HCT116 (cell line): ENCODE measurements at regions not wholly inside any gene's neighbourhood (a gene's known extent, or its start where the extent isn't known, plus 50 kb on each side); places are given as distances from the start of the nearest gene placed in this dataset.

Experiments
- ATAC-seq: fragments of 200-7000 bp; cut with Tn5 transposase; 2 replicates; pipeline ENCODE4 v1.9.1; 2020; ENCODE audit warnings: mild to moderate bottlenecking, moderate library complexity
- BruUV-seq: library from RNA; stranded (reverse); fragments of 400-500 nt; replicated peaks from 2 replicates; lab custom pipeline; 2021; lab: Mats Ljungman, UMichigan
- CTCF ChIA-PET: fragments of 300-600 bp; sonication (Branson Sonifier 250); formaldehyde crosslinking; loops from one replicate; lab custom pipeline; 2021; ENCODE audit warnings: antibody characterized with exemption; lab: Charles Lee
- POLR2A ChIA-PET: fragments of 300-600, 350-600 bp; sonication (Branson Sonifier 250); formaldehyde crosslinking; loops from one replicate; lab custom pipeline; 2021; ENCODE audit warnings: antibody characterized with exemption; lab: Charles Lee
- RAD21 ChIA-PET, 2 experiments: fragments of 300-600 bp; sonication (Branson Sonifier 250); formaldehyde crosslinking; loops; one replicate each; lab custom pipeline; 2023; ENCODE audit warnings: low total read pairs in 2 of 2; ENCODE audit not compliant: uncharacterized antibody in 2 of 2, unreplicated experiment in 2 of 2, low non-redundant PET in 1 of 2; lab: Charles Lee
- DNase-seq: peaks from one replicate; pipeline ENCODE4 v3.0.0-alpha.2; 2010; ENCODE audit warnings: low read depth, low spot score
- H2AFZ ChIP-seq: fragments of 200-600 bp; shearing (Covaris generic), sonication (generic); 2 replicates; pipeline ENCODE4 v1.6.1; 2017; ENCODE audit warnings: low read depth, mixed run types, mixed read lengths, antibody characterized with exemption, low read length; ENCODE audit not compliant: poor library complexity, severe bottlenecking
- H3K27ac ChIP-seq: 2 replicates; pipeline ENCODE4 v1.5.1; 2012; ENCODE audit warnings: low read depth, low read length
- H3K27me3 ChIP-seq: fragments of 200-600 bp; sonication (generic); 2 replicates; pipeline ENCODE4 v1.6.1; 2016; ENCODE audit warnings: mixed run types, low read length, mixed read lengths; ENCODE audit not compliant: insufficient read depth
- H3K36me3 ChIP-seq, 2 experiments: fragments of 200-500 bp in 1 of 2; fragments of 200-600 bp in 1 of 2; sonication (Bioruptor generic) in 1 of 2; sonication (generic) in 1 of 2; 2 replicates each; pipeline versions ENCODE4 v1.5.1 to v1.6.1; 2014 to 2016; ENCODE audit warnings: low read length in 2 of 2, inconsistent platforms in 1 of 2, mixed read lengths in 1 of 2, mixed run types in 1 of 2; ENCODE audit not compliant: insufficient read depth in 2 of 2, control insufficient read depth in 1 of 2
- H3K4me1 ChIP-seq, 2 experiments: fragments of 200-600 bp in 1 of 2; sonication (generic) in 1 of 2; 2 replicates each; pipeline versions ENCODE4 v1.5.1 to v1.6.1; 2012 to 2017; ENCODE audit warnings: low read length in 2 of 2, inconsistent platforms in 1 of 2, mild to moderate bottlenecking in 1 of 2, mixed read lengths in 1 of 2, mixed run types in 1 of 2, moderate library complexity in 1 of 2; ENCODE audit not compliant: insufficient read depth in 2 of 2, control insufficient read depth in 1 of 2
- H3K4me2 ChIP-seq: fragments of 200-600 bp; sonication (generic); 2 replicates; pipeline ENCODE4 v1.6.1; 2017; ENCODE audit warnings: mixed run types, low read length, mixed read lengths
- H3K4me3 ChIP-seq, 2 experiments: fragments of 200-600 bp in 1 of 2; sonication (generic) in 1 of 2; replicated peaks in 1 of 2; 2 replicates each; pipeline ENCODE4 v1.5.1; 2011 to 2016; ENCODE audit warnings: low read length in 2 of 2, control low read depth in 1 of 2, low read depth in 1 of 2, mild to moderate bottlenecking in 1 of 2, mixed read lengths in 1 of 2, mixed run types in 1 of 2
- H3K79me2 ChIP-seq: fragments of 200-600 bp; sonication (generic); 2 replicates; pipeline ENCODE4 v1.6.1; 2017; ENCODE audit warnings: mild to moderate bottlenecking, mixed run types, low read length, moderate library complexity, mixed read lengths; ENCODE audit not compliant: insufficient read depth
- H3K9ac ChIP-seq: fragments of 200-600 bp; sonication (generic); 2 replicates; pipeline ENCODE4 v1.6.1; 2016; ENCODE audit warnings: low read length, mixed read lengths
- H3K9me2 ChIP-seq: fragments of 200-600 bp; sonication (generic), shearing (Covaris generic); 2 replicates; pipeline ENCODE4 v1.6.1; 2017; ENCODE audit warnings: mixed run types, mild to moderate bottlenecking, moderate library complexity; ENCODE audit not compliant: insufficient read depth
- H3K9me3 ChIP-seq, 2 experiments: fragments of 200-500 bp in 1 of 2; fragments of 200-600 bp in 1 of 2; sonication (Bioruptor generic) in 1 of 2; sonication (generic) in 1 of 2; 2 replicates each; pipeline ENCODE4 v1.6.1; 2014 to 2017; ENCODE audit warnings: low read length in 2 of 2, mixed read lengths in 2 of 2, inconsistent platforms in 1 of 2, low read depth in 1 of 2, mild to moderate bottlenecking in 1 of 2, mixed run types in 1 of 2, moderate library complexity in 1 of 2; ENCODE audit not compliant: control insufficient read depth in 1 of 2, insufficient read depth in 1 of 2
- H4K20me1 ChIP-seq: fragments of 200-600 bp; sonication (generic), shearing (Covaris generic); 2 replicates; pipeline ENCODE4 v1.6.1; 2017; ENCODE audit warnings: mixed run types, mild to moderate bottlenecking, moderate library complexity; ENCODE audit not compliant: insufficient read depth
- ATF3 ChIP-seq: IDR thresholded peaks from 2 replicates; pipeline ENCODE4 v1.6.1; 2012
- CBX3 ChIP-seq: IDR thresholded peaks from 2 replicates; pipeline ENCODE4 v1.6.1; 2012; ENCODE audit warnings: low read depth
- CEBPB ChIP-seq: IDR thresholded peaks from 2 replicates; pipeline ENCODE4 v1.6.1; 2012; ENCODE audit warnings: low read depth
- CTCF ChIP-seq, 3 experiments: fragments of 200-600 bp in 1 of 3; sonication (generic) in 1 of 3; IDR thresholded peaks in 2 of 3; conservative IDR thresholded peaks in 1 of 3; 2 replicates each; pipeline ENCODE4 v1.5.1; 2012 to 2017; ENCODE audit warnings: low read depth in 2 of 3, low read length in 2 of 3, antibody characterized with exemption in 1 of 3, borderline replicate concordance in 1 of 3, control low read depth in 1 of 3, mild to moderate bottlenecking in 1 of 3, mixed read lengths in 1 of 3, mixed run types in 1 of 3, moderate library complexity in 1 of 3; ENCODE audit not compliant: insufficient read depth in 1 of 3
- EGR1 ChIP-seq: IDR thresholded peaks from 2 replicates; pipeline ENCODE4 v1.6.1; 2012; ENCODE audit warnings: low read depth
- ELF1 ChIP-seq: IDR thresholded peaks from 2 replicates; pipeline ENCODE4 v1.6.1; 2012; ENCODE audit warnings: low read depth, borderline replicate concordance
- EZH2 ChIP-seq: fragments of 200-600 bp; sonication (generic); IDR thresholded peaks from 2 replicates; pipeline ENCODE4 v1.6.1; 2017; ENCODE audit warnings: antibody characterized with exemption, mixed run types
- EZH2phosphoT487 ChIP-seq: fragments of 200-600 bp; IDR thresholded peaks from 2 replicates; pipeline ENCODE4 v1.6.1; 2018; ENCODE audit warnings: antibody characterized with exemption, borderline replicate concordance
- FOSL1 ChIP-seq: IDR thresholded peaks from 2 replicates; pipeline ENCODE4 v1.6.1; 2012; ENCODE audit warnings: low read depth
- JUND ChIP-seq: IDR thresholded peaks from 2 replicates; pipeline ENCODE4 v1.6.1; 2012
- MAX ChIP-seq: IDR thresholded peaks from 2 replicates; pipeline ENCODE4 v1.6.1; 2012
- POLR2A ChIP-seq: IDR thresholded peaks from 2 replicates; pipeline ENCODE4 v1.7.0; 2011; ENCODE audit warnings: borderline replicate concordance; ENCODE audit not compliant: insufficient read depth, insufficient read length; ENCODE audit errors: extremely low read depth
- RAD21 ChIP-seq: IDR thresholded peaks from 2 replicates; pipeline ENCODE4 v1.6.1; 2012; ENCODE audit warnings: low read depth, mild to moderate bottlenecking
- SIN3A ChIP-seq: IDR thresholded peaks from 2 replicates; pipeline ENCODE4 v1.6.1; 2012; ENCODE audit warnings: low read depth
- SP1 ChIP-seq: IDR thresholded peaks from 2 replicates; pipeline ENCODE4 v1.6.1; 2012; ENCODE audit warnings: low read depth
- SRF ChIP-seq: IDR thresholded peaks from 2 replicates; pipeline ENCODE4 v1.6.1; 2012; ENCODE audit warnings: low read depth
- YY1 ChIP-seq: IDR thresholded peaks from 2 replicates; pipeline ENCODE4 v1.6.1; 2011; ENCODE audit warnings: low read length, low read depth, moderate library complexity, mild to moderate bottlenecking; ENCODE audit not compliant: insufficient replicate concordance; ENCODE audit errors: extremely low read depth
- ZBTB33 ChIP-seq: IDR thresholded peaks from 2 replicates; pipeline ENCODE4 v1.6.1; 2011; ENCODE audit warnings: mild to moderate bottlenecking, low read length, moderate library complexity; ENCODE audit not compliant: insufficient replicate concordance; ENCODE audit errors: extremely low read depth
- ZFX ChIP-seq: fragments of 450-650 bp; IDR thresholded peaks from 2 replicates; pipeline ENCODE4 v1.6.1; 2017
- ZNF274 ChIP-seq: fragments of 200-500 bp; sonication (Bioruptor generic); IDR thresholded peaks from 2 replicates; pipeline ENCODE4 v1.6.1; 2014; ENCODE audit warnings: mild to moderate bottlenecking, low read depth, low read length, inconsistent platforms
- intact Hi-C: fragments of 100-400 bp; cut with micrococcal nuclease; formaldehyde crosslinking; loops from 2 replicates; pipeline ENCODE4 v1.10.0; 2022

- no peak for DNase-seq
- Histone ChIP-seq H3K9me3 (peaks cover 13 to 27% of the 10 kb centered on the region in 2 experiments; a peak in 2 of 4 replicates), H3K79me2 (no peaks in the 10 kb centered on the region), H3K4me1 (no peaks in the 10 kb centered on the region), H3K4me3 (no peak overlapping the region), H3K4me2 (no peak overlapping the region), H2AFZ (no peak overlapping the region), H4K20me1 (no peaks in the 10 kb centered on the region), H3K36me3 (no peaks in the 10 kb centered on the region), H3K27ac (no peak overlapping the region), H3K27me3 (no peaks in the 10 kb centered on the region), H3K9ac (no peak overlapping the region), H3K9me2 (no peaks in the 10 kb centered on the region)
- no peak for ATAC-seq
- intact Hi-C loops = no loop called here
- BruUV-seq = no TSS peak
- ChIA-PET RAD21 (no interaction called here), POLR2A (no interaction called here), CTCF (no interaction called here)
- TF ChIP-seq JUND (no peak), YY1 (no peak), FOSL1 (no peak), ELF1 (no peak), ZBTB33 (no peak), CTCF (IDR thresholded peaks at IDR 0.05 in 2 of 3, conservative IDR thresholded peaks at IDR 0.05 in 1 of 3; ENCODE audit: borderline replicate concordance in 1 of 3, insufficient read depth in 1 of 3, low read depth in 2 of 3, low read length in 2 of 3) (no peak), SIN3A (no peak), EZH2 (no peak), ZNF274 (no peak), MAX (no peak), POLR2A (no peak), ATF3 (no peak), CEBPB (no peak), EGR1 (no peak), SRF (no peak), EZH2phosphoT487 (no peak), SP1 (no peak), ZFX (no peak), RAD21 (no peak), CBX3 (no peak)
Observed at GRCh38 chr3:76954412-76954811, 85.5 kb upstream of the ROBO2 start.
